ENCODE measurements at regions not wholly inside any gene's neighbourhood (a gene's known extent, or its start where the extent isn't known, plus 50 kb on each side); places are given as distances from the start of the nearest gene placed in this dataset.

- peaks cover 0 to 6% (median 0%) of the 10 kb centered on the region in 5 donors for H3K27me3 ChIP-seq (ENCODE audit: control insufficient read depth in 5 of 5, insufficient read depth in 4 of 5, low read length in 5 of 5)
- no peak overlapping the region for H3K27ac ChIP-seq (ENCODE audit: low read depth, low read length)
- no peak overlapping the region for H3K4me3 ChIP-seq (ENCODE audit: low read depth in 1 of 5, low read length in 5 of 5)
- no peaks in the 10 kb centered on the region for H3K4me1 ChIP-seq (ENCODE audit: control insufficient read depth in 5 of 5, insufficient read depth in 5 of 5, low read length in 5 of 5)
- no peaks in the 10 kb centered on the region for H3K9me3 ChIP-seq (ENCODE audit: control insufficient read depth in 5 of 5, low read length in 5 of 5)
- H3K9ac ChIP-seq (ENCODE audit: low read length in 5 of 5): no peak overlapping the region
- no peaks in the 10 kb centered on the region for H3K36me3 ChIP-seq (ENCODE audit: control insufficient read depth in 5 of 5, insufficient read depth in 5 of 5, low read length in 5 of 5)
These were observed 121.9 kb downstream of the TBX5 start for GRCh38 chr12:114284041-114284440.

- no peaks in the 10 kb centered on the region for H3K36me3 ChIP-seq (ENCODE audit: control insufficient read depth in 5 of 5, insufficient read depth in 5 of 5, low read length in 5 of 5)
- no peaks in the 10 kb centered on the region for H3K4me1 ChIP-seq (ENCODE audit: control insufficient read depth in 5 of 5, insufficient read depth in 5 of 5, low read length in 5 of 5)
- no peak overlapping the region for H3K4me3 ChIP-seq (ENCODE audit: low read depth in 1 of 5, low read length in 5 of 5)
- H3K9ac ChIP-seq (ENCODE audit: low read length in 5 of 5): no peak overlapping the region
- H3K9me3 ChIP-seq (ENCODE audit: control insufficient read depth in 5 of 5, low read length in 5 of 5): no peaks in the 10 kb centered on the region
- H3K27me3 ChIP-seq (ENCODE audit: control insufficient read depth in 5 of 5, insufficient read depth in 4 of 5, low read length in 5 of 5): peaks cover 0 to 11% (median 5%) of the 10 kb centered on the region in 5 donors
- no peak overlapping the region for H3K27ac ChIP-seq (ENCODE audit: low read depth, low read length)
These were observed 129.8 kb downstream of the TBX5 start for GRCh38 chr12:114275932-114276785.

GRCh38 chr12:114275086-114275485 is 130.9 kb downstream of the TBX5 start:
- no peak overlapping the region for H3K9ac ChIP-seq (ENCODE audit: low read length in 5 of 5)
- H3K36me3 ChIP-seq (ENCODE audit: control insufficient read depth in 5 of 5, insufficient read depth in 5 of 5, low read length in 5 of 5): no peaks in the 10 kb centered on the region
- no peaks in the 10 kb centered on the region for H3K9me3 ChIP-seq (ENCODE audit: control insufficient read depth in 5 of 5, low read length in 5 of 5)
- no peak overlapping the region for H3K4me3 ChIP-seq (ENCODE audit: low read depth in 1 of 5, low read length in 5 of 5)
- H3K27ac ChIP-seq (ENCODE audit: low read depth, low read length): no peak overlapping the region
- H3K27me3 ChIP-seq (ENCODE audit: control insufficient read depth in 5 of 5, insufficient read depth in 4 of 5, low read length in 5 of 5): peaks cover 0 to 11% (median 5%) of the 10 kb centered on the region in 5 donors
- no peaks in the 10 kb centered on the region for H3K4me1 ChIP-seq (ENCODE audit: control insufficient read depth in 5 of 5, insufficient read depth in 5 of 5, low read length in 5 of 5)

GRCh38 chr12:114274131-114274530 is 131.8 kb downstream of the TBX5 start:
- H3K9me3 ChIP-seq (ENCODE audit: control insufficient read depth in 5 of 5, low read length in 5 of 5): no peaks in the 10 kb centered on the region
- no peak overlapping the region for H3K9ac ChIP-seq (ENCODE audit: low read length in 5 of 5)
- no peak overlapping the region for H3K4me3 ChIP-seq (ENCODE audit: low read depth in 1 of 5, low read length in 5 of 5)
- no peaks in the 10 kb centered on the region for H3K36me3 ChIP-seq (ENCODE audit: control insufficient read depth in 5 of 5, insufficient read depth in 5 of 5, low read length in 5 of 5)
- no peak overlapping the region for H3K27ac ChIP-seq (ENCODE audit: low read depth, low read length)
- no peaks in the 10 kb centered on the region for H3K4me1 ChIP-seq (ENCODE audit: control insufficient read depth in 5 of 5, insufficient read depth in 5 of 5, low read length in 5 of 5)
- H3K27me3 ChIP-seq (ENCODE audit: control insufficient read depth in 5 of 5, insufficient read depth in 4 of 5, low read length in 5 of 5): peaks cover 0 to 11% (median 5%) of the 10 kb centered on the region in 5 donors

- no peaks in the 10 kb centered on the region for H3K36me3 ChIP-seq (ENCODE audit: control insufficient read depth in 5 of 5, insufficient read depth in 5 of 5, low read length in 5 of 5)
- H3K4me3 ChIP-seq (ENCODE audit: low read depth in 1 of 5, low read length in 5 of 5): no peak overlapping the region
- no peak overlapping the region for H3K27ac ChIP-seq (ENCODE audit: low read depth, low read length)
- H3K4me1 ChIP-seq (ENCODE audit: control insufficient read depth in 5 of 5, insufficient read depth in 5 of 5, low read length in 5 of 5): no peaks in the 10 kb centered on the region
- no peaks in the 10 kb centered on the region for H3K9me3 ChIP-seq (ENCODE audit: control insufficient read depth in 5 of 5, low read length in 5 of 5)
- peaks cover 0 to 11% (median 5%) of the 10 kb centered on the region in 5 donors for H3K27me3 ChIP-seq (ENCODE audit: control insufficient read depth in 5 of 5, insufficient read depth in 4 of 5, low read length in 5 of 5)
- H3K9ac ChIP-seq (ENCODE audit: low read length in 5 of 5): no peak overlapping the region
These were observed 133.3 kb downstream of the TBX5 start for GRCh38 chr12:114272605-114273004.

- H3K36me3 ChIP-seq (ENCODE audit: control insufficient read depth in 5 of 5, insufficient read depth in 5 of 5, low read length in 5 of 5): no peaks in the 10 kb centered on the region
- no peak overlapping the region for H3K9ac ChIP-seq (ENCODE audit: low read length in 5 of 5)
- H3K27me3 ChIP-seq (ENCODE audit: control insufficient read depth in 5 of 5, insufficient read depth in 4 of 5, low read length in 5 of 5): peaks cover 0 to 11% (median 5%) of the 10 kb centered on the region in 5 donors
- no peak overlapping the region for H3K27ac ChIP-seq (ENCODE audit: low read depth, low read length)
- H3K4me1 ChIP-seq (ENCODE audit: control insufficient read depth in 5 of 5, insufficient read depth in 5 of 5, low read length in 5 of 5): no peaks in the 10 kb centered on the region
- H3K4me3 ChIP-seq (ENCODE audit: low read depth in 1 of 5, low read length in 5 of 5): no peak overlapping the region
- H3K9me3 ChIP-seq (ENCODE audit: control insufficient read depth in 5 of 5, low read length in 5 of 5): no peaks in the 10 kb centered on the region
These were observed 133.9 kb downstream of the TBX5 start for GRCh38 chr12:114272071-114272470.

GRCh38 chr12:114269153-114269552 is 136.8 kb downstream of the TBX5 start:
- H3K4me3 ChIP-seq (ENCODE audit: low read depth in 1 of 5, low read length in 5 of 5): no peak overlapping the region
- H3K9ac ChIP-seq (ENCODE audit: low read length in 5 of 5): no peak overlapping the region
- no peaks in the 10 kb centered on the region for H3K9me3 ChIP-seq (ENCODE audit: control insufficient read depth in 5 of 5, low read length in 5 of 5)
- H3K27ac ChIP-seq (ENCODE audit: low read depth, low read length): no peak overlapping the region
- H3K36me3 ChIP-seq (ENCODE audit: control insufficient read depth in 5 of 5, insufficient read depth in 5 of 5, low read length in 5 of 5): no peaks in the 10 kb centered on the region
- H3K27me3 ChIP-seq (ENCODE audit: control insufficient read depth in 5 of 5, insufficient read depth in 4 of 5, low read length in 5 of 5): peaks cover 0 to 9% (median 4%) of the 10 kb centered on the region in 5 donors
- no peaks in the 10 kb centered on the region for H3K4me1 ChIP-seq (ENCODE audit: control insufficient read depth in 5 of 5, insufficient read depth in 5 of 5, low read length in 5 of 5)

GRCh38 chr12:114266536-114266935 is 139.4 kb downstream of the TBX5 start:
- Histone ChIP-seq H3K4me3 (ENCODE audit: low read depth in 1 of 5, low read length in 5 of 5) (no peak overlapping the region), H3K9me3 (ENCODE audit: control insufficient read depth in 5 of 5, low read length in 5 of 5) (no peaks in the 10 kb centered on the region)

GRCh38 chr12:114265036-114265435 is 140.9 kb downstream of the TBX5 start:
- Histone ChIP-seq H3K4me1 (ENCODE audit: control insufficient read depth in 5 of 5, insufficient read depth in 5 of 5, low read length in 5 of 5) (no peaks in the 10 kb centered on the region), H3K27me3 (ENCODE audit: control insufficient read depth in 5 of 5, insufficient read depth in 4 of 5, low read length in 5 of 5) (peaks cover 0 to 6% (median 0%) of the 10 kb centered on the region in 5 donors), H3K4me3 (ENCODE audit: low read depth in 1 of 5, low read length in 5 of 5) (no peak overlapping the region), H3K9ac (ENCODE audit: low read length in 5 of 5) (no peak overlapping the region), H3K9me3 (ENCODE audit: control insufficient read depth in 5 of 5, low read length in 5 of 5) (peaks cover 0 to 5% (median 0%) of the 10 kb centered on the region in 5 donors), H3K36me3 (ENCODE audit: control insufficient read depth in 5 of 5, insufficient read depth in 5 of 5, low read length in 5 of 5) (no peaks in the 10 kb centered on the region), H3K27ac (ENCODE audit: low read depth, low read length) (no peak overlapping the region)

More at GRCh38 chr12:114266536-114266935, 139.4 kb downstream of the TBX5 start:
- Histone ChIP-seq H3K9ac (ENCODE audit: low read length in 5 of 5) (no peak overlapping the region), H3K36me3 (ENCODE audit: control insufficient read depth in 5 of 5, insufficient read depth in 5 of 5, low read length in 5 of 5) (no peaks in the 10 kb centered on the region), H3K4me1 (ENCODE audit: control insufficient read depth in 5 of 5, insufficient read depth in 5 of 5, low read length in 5 of 5) (no peaks in the 10 kb centered on the region), H3K27ac (ENCODE audit: low read depth, low read length) (no peak overlapping the region), H3K27me3 (ENCODE audit: control insufficient read depth in 5 of 5, insufficient read depth in 4 of 5, low read length in 5 of 5) (peaks cover 0 to 6% (median 0%) of the 10 kb centered on the region in 5 donors)

- H3K9ac ChIP-seq (ENCODE audit: low read length in 5 of 5): no peak overlapping the region
- H3K9me3 ChIP-seq (ENCODE audit: control insufficient read depth in 5 of 5, low read length in 5 of 5): peaks cover 0 to 5% (median 0%) of the 10 kb centered on the region in 5 donors
- H3K4me1 ChIP-seq (ENCODE audit: control insufficient read depth in 5 of 5, insufficient read depth in 5 of 5, low read length in 5 of 5): no peaks in the 10 kb centered on the region
- H3K27me3 ChIP-seq (ENCODE audit: control insufficient read depth in 5 of 5, insufficient read depth in 4 of 5, low read length in 5 of 5): peaks cover 0 to 6% (median 0%) of the 10 kb centered on the region in 5 donors
- no peak overlapping the region for H3K4me3 ChIP-seq (ENCODE audit: low read depth in 1 of 5, low read length in 5 of 5)
- H3K36me3 ChIP-seq (ENCODE audit: control insufficient read depth in 5 of 5, insufficient read depth in 5 of 5, low read length in 5 of 5): no peaks in the 10 kb centered on the region
- no peak overlapping the region for H3K27ac ChIP-seq (ENCODE audit: low read depth, low read length)
These were observed 142.7 kb downstream of the TBX5 start for GRCh38 chr12:114263056-114263805.
